HTR-8/SVneo (cell line): ENCODE measurements at regions not wholly inside any gene's neighbourhood (a gene's known extent, or its start where the extent isn't known, plus 50 kb on each side); places are given as distances from the start of the nearest gene placed in this dataset.

Experiments used
- DNase-seq: peaks from one replicate; pipeline ENCODE4 v3.0.0; 2011; ENCODE audit warnings: low spot score, mixed read lengths; ENCODE audit not compliant: insufficient read length
- FAIRE-seq: peaks from 2 replicates; lab custom pipeline; 2011; peaks lifted over from hg19 to GRCh38; lab: Jason Lieb, UNC

DNA sequence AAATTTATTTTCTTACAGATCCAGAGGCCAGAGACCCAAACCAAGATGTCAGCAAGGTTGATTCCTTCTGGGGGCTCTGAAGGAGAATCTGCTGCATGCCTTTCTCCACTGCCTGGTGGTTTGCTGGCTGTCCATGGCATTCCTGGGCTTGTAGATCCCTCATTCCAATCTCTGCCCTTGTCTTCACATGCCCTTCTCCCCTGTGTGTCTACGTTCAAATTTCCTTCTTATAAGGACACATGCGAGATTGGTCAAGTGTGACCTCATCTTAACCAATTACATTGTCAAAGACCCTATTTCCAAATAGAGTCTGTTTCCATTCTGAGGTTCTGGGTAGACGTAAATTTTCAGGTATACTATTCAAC lies 84.5 kb upstream of the RAI14 start:
- FAIRE-seq (peak; percentile 48), DNase-seq (peak; percentile 45)

DNA sequence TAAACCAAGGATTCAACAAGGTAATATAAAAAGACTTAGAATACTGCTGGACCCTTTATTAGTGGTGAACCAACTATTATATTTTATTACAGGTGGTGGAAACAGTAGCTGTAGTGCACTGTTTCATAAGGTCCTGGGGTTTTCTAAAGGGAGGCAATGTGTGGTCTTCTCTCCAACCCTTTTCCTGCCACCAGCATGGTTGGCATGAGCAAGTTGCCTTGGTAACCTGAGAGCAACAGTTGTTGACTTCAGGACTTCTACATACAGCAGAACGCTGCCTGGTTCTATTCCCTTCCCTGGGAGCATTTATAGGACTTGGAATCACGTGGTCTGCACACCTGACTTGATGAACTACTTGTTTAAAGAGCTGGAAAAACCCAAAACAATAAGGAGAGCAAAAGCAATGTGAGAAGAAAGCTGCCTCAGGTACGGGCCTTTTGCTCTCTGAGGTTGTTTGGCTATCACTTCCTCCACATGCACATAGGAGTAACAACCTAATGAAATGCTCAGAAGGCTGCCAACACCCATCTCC lies 81.1 kb upstream of the RAI14 start:
- DNase-seq (no peak), FAIRE-seq (no peak)

DNA sequence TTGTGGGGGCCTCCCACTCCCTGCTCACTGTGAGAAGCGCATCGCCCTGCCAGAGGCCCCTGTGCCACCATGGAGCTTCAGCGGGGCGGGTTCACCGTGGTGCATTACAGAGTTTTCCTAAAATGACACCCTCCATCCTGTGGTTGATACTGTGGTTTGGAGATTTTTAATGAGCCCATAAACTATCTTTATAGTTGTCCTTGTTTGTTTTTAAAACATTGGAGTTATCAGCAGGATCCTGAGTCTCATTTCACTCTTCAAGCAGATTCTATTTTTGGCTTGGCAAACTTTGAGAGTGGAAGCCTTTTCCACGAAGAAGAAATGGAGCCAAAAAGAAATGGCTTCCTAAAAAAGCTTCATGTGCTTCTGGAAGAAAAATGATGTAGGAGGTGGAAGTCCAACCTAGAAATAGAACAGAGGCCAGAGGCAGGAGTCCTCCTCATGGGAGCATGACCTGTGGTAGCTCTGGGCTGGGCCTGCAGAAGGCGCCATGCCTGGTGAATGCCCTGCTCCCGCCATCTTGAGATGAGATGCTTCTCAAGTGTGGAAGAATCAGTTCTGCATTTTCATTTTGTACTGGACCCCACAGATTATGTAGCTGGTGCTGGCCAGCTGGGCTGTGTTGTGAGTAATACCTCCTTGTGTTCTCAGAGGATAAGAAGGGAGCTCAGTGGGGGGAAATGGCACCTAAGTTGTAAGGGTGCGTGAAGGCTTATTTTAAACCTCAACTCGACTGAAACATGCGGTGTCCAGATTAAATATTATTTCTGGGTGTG lies 79.0 kb upstream of the RAI14 start:
- FAIRE-seq: no peak
- DNase-seq: no peak

DNA sequence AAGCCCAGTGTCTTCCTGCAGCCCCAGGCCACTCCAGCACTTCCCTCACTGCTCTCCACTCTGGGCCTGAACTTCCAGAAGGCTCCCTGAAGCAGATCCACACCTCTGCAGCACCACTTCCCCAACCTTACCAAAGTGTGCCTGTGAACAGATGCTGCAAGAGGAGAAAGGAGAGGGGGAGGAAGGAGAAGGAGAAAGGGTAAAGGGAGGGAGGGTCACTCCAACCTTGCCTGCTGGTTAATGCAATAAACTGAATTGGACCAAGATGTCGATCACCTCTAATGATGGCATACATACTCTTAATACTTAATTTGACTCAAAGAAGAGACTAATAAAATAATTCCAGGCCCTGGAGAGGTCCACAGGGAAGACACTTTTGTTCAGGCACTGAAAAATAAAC lies 77.2 kb upstream of the RAI14 start:
- no peak for FAIRE-seq
- no peak for DNase-seq

DNA sequence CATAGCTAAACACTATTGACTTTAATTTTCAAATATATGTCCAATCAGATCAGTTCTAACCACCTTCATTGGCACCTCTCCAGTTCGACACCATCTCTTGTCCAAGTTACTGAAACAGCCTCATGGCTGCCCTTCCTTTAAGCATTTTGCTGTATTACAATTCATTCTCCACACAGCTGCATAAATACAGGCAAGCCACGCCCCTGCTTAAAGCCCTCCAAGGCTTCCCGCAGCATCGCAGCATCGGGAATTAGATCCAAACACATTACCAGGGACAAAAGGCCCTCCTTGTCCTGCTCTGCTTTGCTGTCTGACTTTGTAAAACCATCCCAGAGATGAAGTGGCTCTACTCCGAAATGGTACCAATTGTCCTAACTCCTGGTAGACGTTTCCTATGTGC lies 75.1 kb upstream of the RAI14 start:
- no peak for DNase-seq
- no peak for FAIRE-seq

DNA sequence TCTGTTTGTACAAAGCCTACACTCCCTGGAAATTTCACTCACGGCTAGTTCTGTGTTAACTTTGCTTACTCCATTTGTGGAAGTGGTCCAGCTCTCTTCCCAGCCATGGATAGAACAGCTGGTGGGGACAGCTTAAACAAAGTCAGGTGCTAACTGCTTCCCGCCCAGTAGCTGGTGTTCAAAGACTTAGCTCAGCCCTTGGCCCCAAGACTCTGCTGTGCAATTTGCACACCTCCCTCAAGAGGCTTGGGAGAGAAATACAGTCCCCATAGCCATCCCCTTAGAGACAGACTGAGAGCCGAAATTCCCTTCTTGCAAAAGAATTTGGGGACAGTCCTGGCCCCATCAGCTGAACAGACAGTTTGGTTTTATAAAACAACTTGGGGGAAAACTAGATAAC lies 73.8 kb upstream of the RAI14 start:
- FAIRE-seq (no peak), DNase-seq (no peak)

DNA sequence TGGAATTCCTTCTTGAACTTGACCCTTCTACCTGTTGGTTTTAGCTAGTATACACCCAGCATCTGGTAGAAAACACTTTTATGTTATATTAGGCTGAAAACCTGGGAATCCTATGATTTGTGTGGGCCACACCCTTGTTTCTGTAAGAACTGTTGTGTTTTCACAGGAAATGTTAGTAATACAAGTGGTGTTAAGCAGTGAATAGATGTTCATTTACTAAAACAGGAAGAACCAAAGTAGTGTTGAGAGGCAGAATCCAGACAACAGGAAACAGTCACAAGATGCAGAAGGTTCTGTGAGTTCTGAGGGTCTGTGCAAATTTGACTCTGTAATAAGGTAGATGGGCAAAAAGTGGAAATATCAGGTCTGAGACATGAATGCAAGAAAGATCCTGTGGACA lies 73.0 kb upstream of the RAI14 start:
- FAIRE-seq: no peak
- no peak for DNase-seq

DNA sequence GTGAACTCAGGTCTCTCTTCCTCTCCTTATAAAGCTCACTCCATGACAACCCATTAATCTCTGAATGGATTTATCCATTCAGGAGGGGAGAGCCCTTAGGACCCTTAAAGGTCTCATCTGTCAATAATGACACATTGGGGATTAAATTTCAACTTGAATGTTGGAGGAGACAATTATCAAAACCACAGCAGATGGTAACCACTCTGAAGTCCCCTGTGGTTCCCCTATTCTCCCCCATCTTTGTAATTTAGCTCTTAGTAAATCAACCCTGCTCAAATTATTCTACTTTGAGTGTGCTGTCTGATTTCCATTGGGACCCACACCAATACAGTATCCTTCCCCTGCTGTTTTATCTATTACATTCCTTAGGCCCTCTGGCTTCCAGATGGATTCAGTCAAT lies 72.0 kb upstream of the RAI14 start:
- DNase-seq (no peak), FAIRE-seq (no peak)

DNA sequence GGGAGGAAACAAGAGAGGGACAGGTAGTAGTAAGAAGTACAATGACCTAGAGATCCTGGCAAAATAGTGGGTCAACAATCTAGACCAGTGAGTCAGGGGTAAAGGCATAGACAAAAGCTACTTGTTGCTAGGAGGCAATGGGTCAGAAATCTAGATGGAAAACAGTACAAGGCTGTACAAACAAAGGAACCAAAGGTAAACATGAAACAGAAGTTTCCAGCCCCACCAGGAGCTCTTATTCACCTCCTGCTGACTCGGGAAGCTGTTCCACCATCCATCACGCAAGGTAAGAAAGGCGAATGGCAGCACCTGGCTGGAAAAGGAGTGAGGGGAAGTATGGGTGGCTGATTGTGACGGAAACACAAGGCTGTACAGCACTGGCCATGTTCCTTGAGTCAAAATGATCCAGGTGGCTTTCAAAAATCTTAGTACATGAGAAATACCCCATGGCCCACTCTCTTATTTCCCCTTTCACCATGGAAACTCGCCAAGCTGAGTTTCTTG lies 70.5 kb upstream of the RAI14 start:
- DNase-seq (no peak), FAIRE-seq (no peak)

DNA sequence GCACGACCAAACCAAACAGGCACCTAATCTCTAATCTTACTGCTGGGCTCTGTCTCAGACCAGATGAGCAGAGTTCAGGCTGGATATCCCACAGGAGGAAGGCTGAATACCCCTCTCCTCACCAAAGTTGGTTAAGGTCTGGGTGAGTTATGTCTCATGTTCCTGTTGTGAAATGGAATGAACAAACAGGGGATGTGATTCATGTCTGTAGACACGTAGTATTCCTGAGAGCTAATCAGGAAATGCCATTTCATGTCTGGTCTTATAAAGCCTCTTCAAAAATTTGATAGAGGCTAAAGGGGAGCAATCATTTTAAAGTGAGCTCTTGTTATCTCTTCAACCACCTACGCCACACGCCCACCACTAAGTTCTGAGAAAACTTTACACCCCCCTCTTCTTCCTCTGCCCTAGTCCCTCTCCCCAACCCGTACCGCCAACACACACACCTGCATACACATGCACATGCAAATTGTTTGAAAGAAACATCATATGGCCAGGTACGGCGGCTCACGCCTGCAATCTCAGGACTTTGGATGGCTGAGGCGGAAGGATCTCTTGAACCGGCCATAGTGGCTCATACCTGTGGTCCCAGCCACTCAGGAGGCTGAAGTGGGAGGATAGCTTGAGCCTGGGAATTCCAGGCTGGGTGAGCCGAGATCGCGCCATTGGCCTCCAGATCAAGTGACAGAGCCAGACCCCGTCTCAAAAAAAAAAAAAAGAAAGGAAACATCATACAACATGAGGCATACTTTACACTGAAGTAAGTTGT lies 69.8 kb upstream of the RAI14 start:
- FAIRE-seq: peak; percentile 28
- peak; percentile 84 for DNase-seq

DNA sequence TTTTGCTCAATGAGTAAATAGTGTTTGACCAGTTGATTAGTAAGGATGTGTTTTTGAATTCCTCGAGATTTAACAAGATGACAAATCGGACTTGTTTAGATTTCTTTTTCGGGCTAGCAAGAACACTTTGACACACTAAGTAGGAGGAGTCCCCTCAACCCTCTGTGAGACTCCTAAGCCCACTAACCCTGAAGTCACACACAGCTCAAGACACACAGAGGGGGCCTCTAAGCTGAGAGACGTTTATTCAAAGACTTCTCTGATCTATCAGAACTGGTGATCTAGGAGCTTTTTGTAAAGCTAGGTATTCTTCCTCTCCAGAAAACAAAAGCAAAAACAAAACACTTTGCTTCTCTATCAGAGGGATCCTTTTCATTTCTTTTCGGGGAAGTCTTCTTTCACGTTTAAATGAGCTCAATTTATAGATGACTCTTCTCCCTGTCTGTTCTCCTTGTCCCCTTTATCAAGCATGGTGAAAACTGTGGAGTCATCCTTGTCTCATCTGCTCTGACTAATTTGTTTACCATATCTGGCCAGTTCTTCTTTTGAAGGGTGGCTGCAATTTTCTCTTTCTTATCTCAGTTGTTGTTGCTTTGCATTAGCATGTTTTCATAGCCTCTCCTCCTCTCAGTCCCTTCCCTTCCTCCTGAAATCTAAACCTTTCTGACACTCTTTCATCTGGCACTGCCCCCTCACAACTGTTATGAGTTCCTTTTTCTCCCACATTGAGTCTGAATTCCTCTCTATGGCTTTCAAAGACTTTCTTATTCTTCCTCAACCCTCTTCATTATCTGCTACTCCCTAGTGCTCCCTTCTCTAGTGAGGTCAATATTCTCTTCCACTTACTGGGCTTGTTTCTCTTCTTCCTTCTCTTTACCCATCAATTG lies 68.5 kb upstream of the RAI14 start:
- FAIRE-seq (no peak), DNase-seq (peak; percentile 44)

DNA sequence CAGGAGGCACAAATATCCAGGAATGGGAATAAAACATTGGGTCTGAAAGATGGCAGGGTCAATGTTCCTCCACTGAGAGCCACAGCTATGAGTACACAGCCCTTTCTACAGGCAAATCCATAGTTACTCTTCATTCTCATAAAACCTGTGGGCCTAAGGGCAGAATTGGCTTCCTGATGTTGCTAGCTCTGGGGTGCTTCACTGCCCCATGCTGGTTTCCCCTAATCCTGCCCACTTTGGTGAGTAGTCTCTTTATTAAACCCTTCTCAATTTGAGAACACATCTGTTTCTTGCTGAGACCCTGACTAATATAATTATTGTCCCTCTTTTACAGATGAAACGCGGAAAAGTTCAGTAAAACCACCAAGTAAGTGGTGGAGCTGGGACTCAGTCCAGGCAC lies 66.3 kb upstream of the RAI14 start:
- FAIRE-seq: no peak

DNA sequence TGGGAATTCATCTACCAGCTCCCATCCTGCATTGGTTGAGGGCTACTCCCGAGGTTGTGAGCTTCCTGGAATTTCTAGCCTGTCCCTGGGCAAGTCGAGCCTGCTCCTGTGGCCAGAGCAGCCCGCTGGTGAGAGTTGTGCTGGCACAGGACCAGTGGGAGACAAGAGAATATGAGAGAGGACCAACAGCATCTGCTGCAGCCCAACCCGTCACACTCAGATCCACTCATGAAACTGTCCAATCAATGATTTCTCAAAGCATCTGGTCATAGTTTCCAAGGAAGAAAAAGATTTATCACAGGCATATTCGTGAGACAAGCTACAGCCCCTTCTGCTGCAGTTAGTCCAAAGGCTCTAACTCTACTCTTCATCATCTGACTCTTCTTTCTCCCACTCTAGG lies 64.4 kb upstream of the RAI14 start:
- no peak for FAIRE-seq

More for the DNA sequence above, 66.3 kb upstream of the RAI14 start:
- DNase-seq: no peak

DNA sequence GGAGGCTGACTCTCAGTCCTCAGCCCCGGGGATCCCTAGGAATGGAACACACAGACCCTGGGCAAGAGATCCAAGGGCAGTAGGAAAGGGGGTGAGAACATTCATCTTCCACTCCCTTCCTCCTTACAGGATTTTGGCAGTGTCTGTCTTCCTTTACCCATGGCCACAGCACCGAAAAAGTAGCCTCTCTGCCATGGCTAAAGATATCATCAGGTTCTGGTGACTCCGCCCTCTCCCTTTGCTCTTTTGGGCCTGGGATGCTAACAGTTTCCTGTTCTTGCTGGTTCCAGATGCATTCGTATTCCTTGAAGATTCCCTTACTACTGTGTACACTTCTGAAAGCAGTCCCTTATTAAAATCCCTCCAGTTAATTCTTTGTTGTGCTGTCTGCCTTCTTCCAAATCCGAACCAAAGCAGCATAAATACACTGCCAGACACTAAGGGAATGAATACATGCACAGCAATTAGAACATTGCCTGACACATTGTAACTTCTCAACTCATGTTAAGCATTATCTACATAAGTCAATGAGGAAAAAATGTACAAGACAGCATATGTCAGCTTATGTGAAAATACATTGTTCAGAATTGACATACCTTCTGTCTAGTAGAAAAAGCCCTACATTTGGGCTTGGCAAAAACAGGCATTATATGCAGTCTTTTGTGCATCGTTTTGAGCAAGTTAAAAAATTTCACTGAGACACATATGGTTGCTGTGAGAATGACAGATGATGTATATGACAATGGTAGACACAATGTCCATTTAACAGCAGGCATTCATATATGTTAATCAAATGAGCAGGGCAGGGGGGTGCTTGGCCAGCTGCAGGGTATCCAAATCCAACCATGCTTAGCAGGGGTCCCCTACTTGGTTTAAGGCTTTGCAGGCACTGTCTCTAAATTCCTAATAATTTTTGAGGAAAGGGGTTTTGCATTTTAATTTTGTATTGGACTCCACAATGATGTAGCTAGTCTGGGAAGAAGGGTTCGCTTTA lies 58.8 kb upstream of the RAI14 start:
- FAIRE-seq: peak; percentile 4
- no peak for DNase-seq

More for the DNA sequence above, 64.4 kb upstream of the RAI14 start:
- no peak for DNase-seq

DNA sequence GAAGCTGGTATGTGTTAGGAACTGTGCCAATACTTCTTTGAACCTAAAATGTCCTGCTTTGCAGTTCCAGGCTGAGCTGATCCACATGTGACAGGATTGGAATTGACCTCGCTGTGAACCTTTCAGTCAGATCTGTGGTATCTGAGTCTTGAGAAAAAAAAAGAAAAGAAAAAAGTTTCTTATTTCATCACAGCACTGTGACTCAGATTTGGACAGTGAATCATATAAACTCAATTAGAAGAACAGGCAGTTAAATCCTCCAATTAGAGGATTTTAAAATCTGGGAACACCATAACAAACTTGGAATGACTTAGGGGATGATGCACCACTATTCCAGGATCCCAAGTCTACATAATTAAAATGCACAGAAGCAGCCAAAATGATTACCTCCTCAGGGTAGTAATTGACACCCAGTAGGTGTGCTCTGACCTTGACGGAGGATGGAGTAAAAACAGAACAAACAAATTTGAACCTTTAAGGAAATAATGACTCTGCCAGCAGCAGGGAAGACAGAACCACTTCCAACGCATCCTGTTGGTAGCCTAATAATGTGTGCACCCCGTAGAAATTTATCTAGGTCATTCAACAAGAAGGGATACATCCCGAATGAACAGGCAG lies 57.8 kb upstream of the RAI14 start:
- FAIRE-seq: peak; percentile 36
- DNase-seq: peak; percentile 91

DNA sequence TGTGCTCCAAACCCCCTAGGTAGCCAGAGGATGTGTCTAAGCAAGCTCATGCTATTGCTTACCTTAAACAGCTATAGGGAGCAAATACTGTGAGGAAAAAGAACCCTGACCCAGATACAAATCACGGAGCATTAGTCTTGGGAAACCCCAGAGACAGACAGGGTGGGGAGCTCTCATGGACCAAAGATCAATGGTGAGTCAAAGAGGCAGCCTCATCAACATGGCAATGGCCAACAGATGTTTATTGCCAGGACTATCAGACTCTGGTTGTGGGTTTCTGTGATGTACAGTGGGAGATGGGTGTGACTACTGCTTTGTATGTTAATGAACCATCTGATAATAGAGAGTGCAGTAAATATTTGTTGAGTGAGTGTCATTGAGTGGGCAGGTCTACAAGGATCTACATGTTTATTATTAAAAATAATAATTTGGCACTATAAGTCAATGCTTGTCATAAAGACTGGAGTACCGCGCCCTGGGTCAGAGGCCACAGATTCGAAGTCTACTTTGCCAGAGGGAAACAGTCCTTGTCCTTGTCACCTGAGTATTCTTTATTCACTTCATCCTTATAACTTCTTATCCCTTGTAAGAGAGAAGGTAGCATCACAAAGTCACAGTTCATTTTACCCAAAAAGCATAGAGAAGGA lies 56.5 kb upstream of the RAI14 start:
- no peak for FAIRE-seq
- no peak for DNase-seq

DNA sequence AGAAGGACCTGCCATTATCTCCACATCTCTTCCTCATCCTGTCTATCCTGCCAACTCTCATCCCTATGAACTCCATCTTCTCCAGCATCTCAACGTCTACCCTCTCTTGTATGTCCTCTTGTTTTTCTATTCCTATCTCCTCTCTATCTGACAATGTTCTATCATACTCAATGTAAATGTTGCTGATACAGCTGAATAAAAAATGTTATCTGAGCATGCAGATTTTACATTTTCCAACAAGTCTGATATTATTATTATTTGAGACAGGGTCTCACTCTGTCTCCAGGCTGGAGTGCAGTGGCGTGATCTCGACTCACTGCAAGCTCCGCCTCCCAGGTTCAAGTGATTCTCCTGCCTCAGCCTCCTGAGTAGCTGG lies 56.0 kb upstream of the RAI14 start:
- DNase-seq: no peak
- FAIRE-seq: no peak

DNA sequence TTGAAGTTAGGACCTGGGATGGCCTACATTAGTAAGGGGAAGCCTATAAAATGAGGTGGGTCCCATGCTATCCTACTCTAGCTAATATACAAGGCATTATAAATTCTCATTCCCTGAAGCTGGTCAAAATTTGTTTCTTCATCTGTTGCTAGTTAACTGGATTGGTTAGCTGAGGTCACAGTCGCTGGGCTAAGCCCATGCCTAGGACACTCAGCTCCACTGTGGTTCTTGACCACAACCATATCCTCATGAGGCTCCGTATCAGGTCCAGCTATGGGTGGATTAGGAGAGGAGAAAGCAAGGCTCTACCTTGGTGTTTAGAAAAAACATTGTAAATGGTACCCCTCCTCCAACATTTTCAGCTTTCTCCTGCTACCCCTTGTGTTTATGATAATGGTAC lies 52.8 kb upstream of the RAI14 start:
- FAIRE-seq (no peak), DNase-seq (no peak)
